Trophoblast cell (in vitro differentiated cells and primary cell): ENCODE measurements at regions not wholly inside any gene's neighbourhood (a gene's known extent, or its start where the extent isn't known, plus 50 kb on each side); places are given as distances from the start of the nearest gene placed in this dataset.
A peak's percentile ranks its signal among the peaks of the same experiment; 100 is the strongest.

Experiments used
- DNase-seq, 2 donors: peaks; one replicate each; pipeline ENCODE4 v3.0.0-alpha.2; 2016
- H2AFZ ChIP-seq: 2 replicates; pipeline ENCODE4 v1.6.1; 2013; ENCODE audit warnings: low read length, moderate library complexity, mild to moderate bottlenecking; ENCODE audit not compliant: insufficient read depth, poor library complexity
- H2AK5ac ChIP-seq: 2 replicates; pipeline ENCODE4 v1.6.1; 2013; ENCODE audit warnings: mild to moderate bottlenecking, low read length
- H2BK120ac ChIP-seq: 2 replicates; pipeline ENCODE4 v1.6.1; 2013; ENCODE audit warnings: low read length, mild to moderate bottlenecking, moderate library complexity; ENCODE audit not compliant: insufficient read depth, poor library complexity
- H2BK12ac ChIP-seq: 2 replicates; pipeline ENCODE4 v1.6.1; 2013; ENCODE audit warnings: mild to moderate bottlenecking, low read length, moderate library complexity
- H2BK5ac ChIP-seq: 2 replicates; pipeline ENCODE4 v1.6.1; 2013; ENCODE audit warnings: low read length, low read depth, moderate library complexity, mild to moderate bottlenecking; ENCODE audit not compliant: poor library complexity
- H3K14ac ChIP-seq: 2 replicates; pipeline ENCODE4 v1.6.1; 2013; ENCODE audit warnings: mild to moderate bottlenecking, low read length
- H3K18ac ChIP-seq: 2 replicates; pipeline ENCODE4 v1.6.1; 2013; ENCODE audit warnings: mild to moderate bottlenecking, low read length
- H3K23ac ChIP-seq: 2 replicates; pipeline ENCODE4 v1.6.1; 2013; ENCODE audit warnings: low read length
- H3K27ac ChIP-seq: 2 replicates; pipeline ENCODE4 v1.5.1; 2013; ENCODE audit warnings: low read depth, mild to moderate bottlenecking, inconsistent platforms, low read length, moderate library complexity
- H3K27me3 ChIP-seq: 2 replicates; pipeline ENCODE4 v1.6.1; 2013; ENCODE audit warnings: inconsistent platforms, mild to moderate bottlenecking, low read length, moderate library complexity; ENCODE audit not compliant: insufficient read depth
- H3K36me3 ChIP-seq, 2 experiments: 1 replicate in 1 of 2; 2 replicates in 1 of 2; pipeline ENCODE4 v1.6.1; 2013; ENCODE audit warnings: low read length in 2 of 2, mild to moderate bottlenecking in 2 of 2, moderate library complexity in 1 of 2; ENCODE audit not compliant: insufficient read depth in 2 of 2, control insufficient read depth in 1 of 2
- H3K4ac ChIP-seq: 2 replicates; pipeline ENCODE4 v1.6.1; 2013; ENCODE audit warnings: low read depth, mild to moderate bottlenecking, low read length, moderate library complexity
- H3K4me1 ChIP-seq, 2 experiments: 1 replicate in 1 of 2; 2 replicates in 1 of 2; pipeline ENCODE4 v1.6.1; 2013; ENCODE audit warnings: low read length in 2 of 2, mild to moderate bottlenecking in 2 of 2, moderate library complexity in 1 of 2; ENCODE audit not compliant: insufficient read depth in 2 of 2, control insufficient read depth in 1 of 2
- H3K4me2 ChIP-seq: 2 replicates; pipeline ENCODE4 v1.6.1; 2013; ENCODE audit warnings: inconsistent platforms, mild to moderate bottlenecking, low read length, moderate library complexity
- H3K4me3 ChIP-seq: 2 replicates; pipeline ENCODE4 v1.5.1; 2013; ENCODE audit warnings: mild to moderate bottlenecking, low read depth, low read length, inconsistent platforms
- H3K79me1 ChIP-seq: one replicate; pipeline ENCODE4 v1.6.1; 2013; ENCODE audit warnings: low read length
- H3K79me2 ChIP-seq: 2 replicates; pipeline ENCODE4 v1.6.1; 2013; ENCODE audit warnings: low read length, mild to moderate bottlenecking; ENCODE audit not compliant: control insufficient read depth, insufficient read depth, poor library complexity
- H3K9ac ChIP-seq: 2 replicates; pipeline ENCODE4 v1.6.1; 2013; ENCODE audit warnings: mild to moderate bottlenecking, low read length
- H3K9me3 ChIP-seq: 2 replicates; pipeline ENCODE4 v1.6.1; 2013; ENCODE audit warnings: low read depth, mild to moderate bottlenecking, control low read depth, inconsistent platforms, low read length; ENCODE audit not compliant: insufficient read depth
- H4K12ac ChIP-seq: 2 replicates; pipeline ENCODE4 v1.6.1; 2013; ENCODE audit warnings: low read depth, mild to moderate bottlenecking, low read length, moderate library complexity
- H4K8ac ChIP-seq: 2 replicates; pipeline ENCODE4 v1.6.1; 2013; ENCODE audit warnings: low read depth, mild to moderate bottlenecking, low read length, moderate library complexity
- H4K91ac ChIP-seq: one replicate; pipeline ENCODE4 v1.6.1; 2013; ENCODE audit warnings: low read depth, mild to moderate bottlenecking, low read length, moderate library complexity
- WGBS: extraction: QIAGEN DNeasy Blood & Tissue Kit; methylation state at CpG from one replicate; pipeline ENCODE4 v1.1.7; 2013; ENCODE audit warnings: missing lambda C conversion rate; ENCODE audit not compliant: insufficient read length, insufficient coverage; ENCODE audit errors: extremely low coverage; 5-methylcytosine and 5-hydroxymethylcytosine counted together

- Histone ChIP-seq H3K4me3 (no peak overlapping the region), H3K79me2 (no peaks in the 10 kb centered on the region), H3K4me1 (no peaks in the 10 kb centered on the region), H4K12ac (no peak overlapping the region), H3K23ac (no peak overlapping the region), H3K79me1 (no peaks in the 10 kb centered on the region), H3K9me3 (no peaks in the 10 kb centered on the region), H3K9ac (no peak overlapping the region), H3K18ac (no peak overlapping the region), H3K14ac (no peak overlapping the region), H2BK120ac (no peak overlapping the region), H2BK12ac (no peak overlapping the region), H2AFZ (no peak overlapping the region), H3K36me3 (no peaks in the 10 kb centered on the region), H2AK5ac (no peak overlapping the region), H3K4me2 (no peak overlapping the region), H4K8ac (no peak overlapping the region), H3K27me3 (no peaks in the 10 kb centered on the region), H4K91ac (no peak overlapping the region), H2BK5ac (no peak overlapping the region), H3K27ac (no peak overlapping the region), H3K4ac (no peak overlapping the region)
- peak in 1 of 2 donors; percentile 25 for DNase-seq
- WGBS, result no CpG with 5 or more reads among the region's 1 CpG
Measured at GRCh38 chr5:105956456-105957196, 1714.1 kb downstream of the EFNA5 start.

- Histone ChIP-seq H3K36me3 (no peaks in the 10 kb centered on the region), H3K4me3 (no peak overlapping the region), H4K12ac (no peak overlapping the region), H3K27me3 (no peaks in the 10 kb centered on the region), H4K91ac (no peak overlapping the region), H2BK5ac (no peak overlapping the region), H3K4ac (no peak overlapping the region), H3K14ac (no peak overlapping the region), H3K9me3 (no peaks in the 10 kb centered on the region), H3K79me2 (no peaks in the 10 kb centered on the region), H4K8ac (no peak overlapping the region), H2AFZ (no peak overlapping the region), H2AK5ac (no peak overlapping the region), H2BK120ac (no peak overlapping the region), H3K27ac (no peak overlapping the region), H3K79me1 (no peaks in the 10 kb centered on the region), H3K9ac (no peak overlapping the region), H3K4me2 (no peak overlapping the region), H3K4me1 (no peaks in the 10 kb centered on the region), H2BK12ac (no peak overlapping the region), H3K18ac (no peak overlapping the region), H3K23ac (no peak overlapping the region)
- no peak for DNase-seq
- 100% methylated on average over 1 of the region's 3 CpGs for WGBS
Measured at GRCh38 chr5:105954341-105954740, 1716.4 kb downstream of the EFNA5 start.

GRCh38 chr5:105953616-105954015, 1717.1 kb downstream of the EFNA5 start:
- no peak overlapping the region for H3K4me2 ChIP-seq
- H3K4me1 ChIP-seq, result no peaks in the 10 kb centered on the region
- H3K14ac ChIP-seq, result no peak overlapping the region
- DNase-seq, result no peak
- no peaks in the 10 kb centered on the region for H3K9me3 ChIP-seq
- H3K27me3 ChIP-seq, result no peaks in the 10 kb centered on the region
- H3K4me3 ChIP-seq, result no peak overlapping the region
- no peak overlapping the region for H3K4ac ChIP-seq
- H2BK120ac ChIP-seq, result no peak overlapping the region
- H3K23ac ChIP-seq, result no peak overlapping the region
- WGBS, result no CpG with 5 or more reads among the region's 3 CpGs
- no peaks in the 10 kb centered on the region for H3K36me3 ChIP-seq
- no peak overlapping the region for H2BK5ac ChIP-seq
- H4K12ac ChIP-seq, result no peak overlapping the region
- H2BK12ac ChIP-seq, result no peak overlapping the region
- no peak overlapping the region for H3K18ac ChIP-seq
- no peak overlapping the region for H3K27ac ChIP-seq
- H4K91ac ChIP-seq, result no peak overlapping the region
- H2AFZ ChIP-seq, result no peak overlapping the region
- H3K79me1 ChIP-seq, result no peaks in the 10 kb centered on the region
- H3K9ac ChIP-seq, result no peak overlapping the region
- H2AK5ac ChIP-seq, result no peak overlapping the region
- no peaks in the 10 kb centered on the region for H3K79me2 ChIP-seq
- no peak overlapping the region for H4K8ac ChIP-seq

- Histone ChIP-seq H4K8ac (no peak overlapping the region), H2BK5ac (no peak overlapping the region), H3K14ac (no peak overlapping the region), H3K23ac (no peak overlapping the region), H2BK120ac (no peak overlapping the region), H4K91ac (no peak overlapping the region), H3K4ac (no peak overlapping the region), H3K9ac (no peak overlapping the region), H3K79me2 (no peaks in the 10 kb centered on the region), H4K12ac (no peak overlapping the region), H3K27me3 (no peaks in the 10 kb centered on the region), H2AFZ (no peak overlapping the region), H3K27ac (no peak overlapping the region), H2AK5ac (no peak overlapping the region), H3K4me1 (no peaks in the 10 kb centered on the region), H3K36me3 (no peaks in the 10 kb centered on the region), H3K4me3 (no peak overlapping the region), H3K18ac (no peak overlapping the region), H3K9me3 (no peaks in the 10 kb centered on the region), H3K79me1 (no peaks in the 10 kb centered on the region), H3K4me2 (no peak overlapping the region), H2BK12ac (no peak overlapping the region)
- DNase-seq, result no peak
- WGBS, result no CpG with 5 or more reads among the region's 3 CpGs
Measured at GRCh38 chr5:105952875-105953274, 1717.9 kb downstream of the EFNA5 start.
